Brain microvascular endothelial cell (primary cell): ENCODE measurements at regions not wholly inside any gene's neighbourhood (a gene's known extent, or its start where the extent isn't known, plus 50 kb on each side); places are given as distances from the start of the nearest gene placed in this dataset.

Experiments
- DNase-seq: peaks from one replicate; pipeline ENCODE4 v3.0.0-alpha.2; 2020
- H3K27ac ChIP-seq: fragments of 250-450 bp; sonication (Bioruptor Pico); 2 replicates; pipeline ENCODE4 v1.5.1; 2020; ENCODE audit warnings: mild to moderate bottlenecking, moderate library complexity
- H3K27me3 ChIP-seq: fragments of 250-450 bp; sonication (Bioruptor Pico); replicated peaks from 2 replicates; pipeline ENCODE4 v1.5.1; 2020; ENCODE audit warnings: mild to moderate bottlenecking
- H3K36me3 ChIP-seq: fragments of 250-450 bp; sonication (Bioruptor Pico); replicated peaks from 2 replicates; pipeline ENCODE4 v1.5.1; 2020; ENCODE audit warnings: mild to moderate bottlenecking
- H3K4me3 ChIP-seq: 2 replicates; pipeline ENCODE4 v1.5.1; 2011; ENCODE audit warnings: low read depth, mild to moderate bottlenecking, control low read depth, low read length, moderate library complexity
- in situ Hi-C: cut with HindIII; loops from 2 replicates; pipeline ENCODE4 v1.10.0; 2017; ENCODE audit warnings: low sequenced_read_pairs, low pct_ligation_motif_present
- TF ChIP-seq, protein P1 (sequence below): IDR thresholded peaks from 2 replicates; pipeline ENCODE4 v1.5.1; 2011; ENCODE audit warnings: low read depth, mild to moderate bottlenecking, moderate library complexity, low read length, control low read depth, inconsistent platforms; ENCODE audit errors: missing control alignments

DNA sequence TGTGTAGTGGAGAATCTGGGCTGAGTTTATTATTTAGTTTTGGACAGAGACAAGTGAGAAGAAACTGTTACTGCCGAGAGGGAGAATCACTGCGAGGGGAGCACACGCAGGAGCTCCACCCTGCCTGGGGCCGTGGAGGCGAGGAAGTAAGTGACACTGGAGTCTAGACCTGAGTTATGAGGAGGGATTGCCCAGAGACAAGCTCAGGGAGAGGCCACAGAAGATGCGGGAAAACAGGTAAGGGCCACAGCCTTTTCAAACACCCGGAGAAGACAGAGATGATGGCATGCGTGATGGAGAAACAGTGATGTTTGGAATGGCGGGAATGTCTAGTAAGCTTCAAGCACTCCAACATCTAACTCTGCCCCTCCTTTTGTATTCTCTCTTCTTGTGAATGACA, 84.1 kb downstream of the TNFSF11 start:
- H3K4me3 ChIP-seq = no peak overlapping the region
- H3K36me3 ChIP-seq = no peaks in the 10 kb centered on the region
- in situ Hi-C loops = no loop called here
- no peak overlapping the region for H3K27ac ChIP-seq
- DNase-seq = no peak
- TF ChIP-seq, protein P1, sequence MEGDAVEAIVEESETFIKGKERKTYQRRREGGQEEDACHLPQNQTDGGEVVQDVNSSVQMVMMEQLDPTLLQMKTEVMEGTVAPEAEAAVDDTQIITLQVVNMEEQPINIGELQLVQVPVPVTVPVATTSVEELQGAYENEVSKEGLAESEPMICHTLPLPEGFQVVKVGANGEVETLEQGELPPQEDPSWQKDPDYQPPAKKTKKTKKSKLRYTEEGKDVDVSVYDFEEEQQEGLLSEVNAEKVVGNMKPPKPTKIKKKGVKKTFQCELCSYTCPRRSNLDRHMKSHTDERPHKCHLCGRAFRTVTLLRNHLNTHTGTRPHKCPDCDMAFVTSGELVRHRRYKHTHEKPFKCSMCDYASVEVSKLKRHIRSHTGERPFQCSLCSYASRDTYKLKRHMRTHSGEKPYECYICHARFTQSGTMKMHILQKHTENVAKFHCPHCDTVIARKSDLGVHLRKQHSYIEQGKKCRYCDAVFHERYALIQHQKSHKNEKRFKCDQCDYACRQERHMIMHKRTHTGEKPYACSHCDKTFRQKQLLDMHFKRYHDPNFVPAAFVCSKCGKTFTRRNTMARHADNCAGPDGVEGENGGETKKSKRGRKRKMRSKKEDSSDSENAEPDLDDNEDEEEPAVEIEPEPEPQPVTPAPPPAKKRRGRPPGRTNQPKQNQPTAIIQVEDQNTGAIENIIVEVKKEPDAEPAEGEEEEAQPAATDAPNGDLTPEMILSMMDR = no peak
- no peaks in the 10 kb centered on the region for H3K27me3 ChIP-seq

DNA sequence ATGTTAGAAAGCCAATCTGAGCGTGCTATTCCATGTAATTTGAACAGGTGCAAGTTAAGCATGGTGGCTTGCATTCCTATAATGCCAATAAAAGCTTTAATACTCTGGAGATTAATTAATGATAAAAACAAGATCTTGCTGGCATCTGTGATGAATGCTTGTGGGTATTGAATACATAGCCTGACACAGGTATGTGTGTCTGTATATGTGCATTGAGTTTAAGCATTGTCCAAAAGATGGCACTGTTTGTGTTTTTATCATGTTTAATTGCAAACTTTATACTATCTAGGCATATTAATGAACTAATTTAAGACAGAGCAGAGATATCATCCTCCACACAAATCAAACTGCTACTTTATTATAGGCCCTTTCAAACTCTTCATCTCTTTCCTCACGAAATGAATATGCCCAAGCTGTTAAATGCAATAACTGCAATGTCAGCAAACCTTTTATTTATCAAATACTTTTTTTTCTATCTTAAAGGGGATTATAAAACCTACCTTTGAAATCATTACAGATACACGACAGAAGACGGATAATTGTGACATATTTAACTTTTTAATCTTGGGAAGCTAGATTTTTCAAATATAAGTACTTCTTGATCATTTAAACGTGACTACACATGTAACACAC, 86.5 kb downstream of the TNFSF11 start:
- TF ChIP-seq, protein P1 = peak; percentile 30
- Histone ChIP-seq H3K27ac (no peak overlapping the region), H3K4me3 (no peak overlapping the region), H3K27me3 (no peaks in the 10 kb centered on the region), H3K36me3 (no peaks in the 10 kb centered on the region)
- DNase-seq = no peak
- in situ Hi-C loops = no loop called here

DNA sequence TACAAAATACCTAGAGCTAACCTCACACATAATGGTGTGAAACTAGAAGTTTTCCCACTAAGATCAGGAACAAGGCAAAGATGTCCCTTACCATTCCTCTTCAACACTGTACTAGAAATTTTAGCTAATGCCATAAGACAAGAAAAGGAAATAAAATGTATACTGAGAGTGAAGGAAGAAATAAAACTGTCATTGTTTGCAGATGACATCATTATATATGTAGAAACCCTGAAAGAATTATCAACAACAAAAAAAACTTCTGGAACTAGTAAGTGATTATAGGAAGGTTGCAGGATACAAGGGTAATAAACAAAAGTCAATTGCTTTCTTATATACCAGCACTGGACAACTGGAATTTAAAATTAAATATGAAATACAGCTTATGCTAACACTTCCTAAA, 93.7 kb downstream of the TNFSF11 start:
- no peaks in the 10 kb centered on the region for H3K27me3 ChIP-seq
- in situ Hi-C loops = no loop called here
- no peak for DNase-seq
- H3K4me3 ChIP-seq = no peak overlapping the region
- TF ChIP-seq, protein P1 = no peak
- H3K27ac ChIP-seq = no peak overlapping the region
- no peaks in the 10 kb centered on the region for H3K36me3 ChIP-seq

DNA sequence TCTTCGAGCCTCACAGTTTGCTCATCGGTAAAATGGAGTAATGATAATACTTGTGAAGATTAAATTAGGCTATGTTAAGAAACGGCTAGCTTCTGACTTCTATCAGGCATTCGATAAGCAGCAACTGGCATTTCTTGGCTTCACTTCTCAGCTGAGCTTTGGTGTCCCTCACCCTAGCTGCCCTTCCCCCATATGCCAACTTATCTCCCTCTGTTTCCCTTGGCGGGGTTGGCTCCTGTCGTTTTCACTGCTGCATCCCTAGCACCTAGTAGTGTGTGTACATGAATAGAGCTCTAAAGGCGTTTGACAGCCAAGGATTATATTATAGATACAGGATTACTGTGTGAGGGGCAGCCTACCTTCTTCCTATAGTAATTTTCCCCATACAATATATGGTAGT, 97.5 kb downstream of the TNFSF11 start:
- Histone ChIP-seq H3K36me3 (no peaks in the 10 kb centered on the region), H3K27ac (no peak overlapping the region), H3K4me3 (no peak overlapping the region), H3K27me3 (no peaks in the 10 kb centered on the region)
- in situ Hi-C loops = no loop called here
- DNase-seq = no peak
- TF ChIP-seq, protein P1 = no peak

DNA sequence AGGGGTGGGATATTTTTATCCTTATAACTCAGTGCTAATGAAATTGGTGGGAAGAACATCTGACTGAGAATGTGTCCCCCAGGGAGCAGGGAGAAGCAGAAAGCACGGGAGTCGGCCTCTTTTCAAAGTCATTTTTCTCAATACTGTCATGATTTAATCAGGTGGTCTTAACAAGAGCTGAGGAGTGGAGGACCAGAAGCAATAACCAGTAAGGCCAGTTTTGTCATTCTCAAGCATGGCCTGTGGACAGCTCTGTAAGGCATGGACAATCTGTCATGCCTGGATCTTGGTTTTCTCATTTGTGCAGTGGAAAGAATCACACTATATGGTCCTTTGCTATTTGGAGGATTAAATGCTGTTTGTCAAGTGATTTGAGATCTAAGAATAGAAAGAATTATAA, 99.7 kb downstream of the TNFSF11 start:
- in situ Hi-C loops = no loop called here

More for the DNA sequence above, 99.7 kb downstream of the TNFSF11 start:
- Histone ChIP-seq H3K27me3 (no peaks in the 10 kb centered on the region), H3K36me3 (no peaks in the 10 kb centered on the region), H3K27ac (no peak overlapping the region), H3K4me3 (no peak overlapping the region)
- TF ChIP-seq, protein P1 = no peak
- no peak for DNase-seq
